ENCODE measurements at regions not wholly inside any gene's neighbourhood (a gene's known extent, or its start where the extent isn't known, plus 50 kb on each side); places are given as distances from the start of the nearest gene placed in this dataset.

GRCh38 chr1:55446351-55446750 lies 231.2 kb upstream of the USP24 start (continued):
- TF ChIP-seq ZMAT5 (CRISPR knock-in tag; IDR thresholded peaks at IDR 0.05; ENCODE audit: borderline replicate concordance, low read depth), result no peak

- FAIRE-seq (no peak), DNase-seq (ENCODE audit: low spot score) (no peak), ATAC-seq (no peak)
- no peaks in the 10 kb centered on the region for H3K9me3 ChIP-seq (ENCODE audit: low read length)
- no peak overlapping the region for H3K4me3 ChIP-seq (replicated peaks in 1 of 3; ENCODE audit: insufficient read depth in 1 of 3, low read depth in 2 of 3, low read length in 3 of 3)
- H3K36me3 ChIP-seq (replicated peaks in 1 of 2; ENCODE audit: control insufficient read depth in 1 of 2, insufficient read depth in 2 of 2, low read length in 2 of 2), result no peaks in the 10 kb centered on the region
- no peak for TF ChIP-seq GABPB1 (CRISPR knock-in tag; IDR thresholded peaks at IDR 0.05)
- TF ChIP-seq FOXP1 (IDR thresholded peaks at IDR 0.05), result no peak
- no peak for TF ChIP-seq FOXP1 (CRISPR knock-in tag; IDR thresholded peaks at IDR 0.05)
- TF ChIP-seq JUN (CRISPR knock-in tag; IDR thresholded peaks at IDR 0.05), result no peak
- no peak for TF ChIP-seq CHCHD3 (CRISPR knock-in tag; IDR thresholded peaks at IDR 0.05)
- no peak for TF ChIP-seq SNRNP70 (IDR thresholded peaks at IDR 0.05; ENCODE audit: low read depth, low read length)
- no peak for TF ChIP-seq ZBTB21 (CRISPR knock-in tag; IDR thresholded peaks at IDR 0.05)
- TF ChIP-seq ZNF382 (CRISPR knock-in tag; IDR thresholded peaks at IDR 0.05; ENCODE audit: borderline replicate concordance), result no peak
- no peak for TF ChIP-seq ZNF607 (CRISPR knock-in tag; IDR thresholded peaks at IDR 0.05; ENCODE audit: borderline replicate concordance)
- no peak for TF ChIP-seq ZNF556 (CRISPR knock-in tag; IDR thresholded peaks at IDR 0.05; ENCODE audit: borderline replicate concordance)
- no peak for TF ChIP-seq HOXD1 (CRISPR knock-in tag; IDR thresholded peaks at IDR 0.05)
- no peak for TF ChIP-seq NFAT5 (CRISPR knock-in tag; IDR thresholded peaks at IDR 0.05)
- TF ChIP-seq CBX1 (IDR thresholded peaks at IDR 0.05; ENCODE audit: low read depth), result no peak
- BruUV-seq (replicated peaks), result no TSS peak
- H3K27me3 ChIP-seq (ENCODE audit: control insufficient read depth in 1 of 2, insufficient read depth in 2 of 2, low read length in 2 of 2), result no peaks in the 10 kb centered on the region
- H3K27ac ChIP-seq (ENCODE audit: extremely low read length, insufficient read depth, low read length), result no peak overlapping the region
- intact Hi-C loops (cut with micrococcal nuclease; ENCODE audit: unreplicated experiment) (no loop called here), in situ Hi-C loops (cut with HindIII; ENCODE audit: extremely low pct_ligation_motif_present, low pct_unique_long_range_greater_than_20kb) (no loop called here)
- WGBS (ENCODE audit: low lambda C conversion rate), result 93% methylated on average over 1 of the region's 2 CpGs
- H3K9ac ChIP-seq (ENCODE audit: insufficient read depth, low read depth, low read length), result no peak overlapping the region
- H3K4me1 ChIP-seq (ENCODE audit: insufficient read depth, low read length), result no peaks in the 10 kb centered on the region; the same call in 1 of the 2 replicates
- no peaks in the 10 kb centered on the region for H4K20me1 ChIP-seq (ENCODE audit: insufficient read depth, low read length)
- ChIA-PET POLR2A (no interaction called here), CTCF (ENCODE audit: low intra/inter-chr PET ratio, low total read pairs) (no interaction called here)
- no peaks in the 10 kb centered on the region for H3K79me2 ChIP-seq (ENCODE audit: insufficient read depth, low read length)
- H3K4me2 ChIP-seq (ENCODE audit: low read depth, low read length), result no peak overlapping the region
- H2AFZ ChIP-seq (ENCODE audit: low read length), result no peak overlapping the region
Observed at GRCh38 chr1:55445416-55445815, 230.3 kb upstream of the USP24 start.
